ENCODE measurements at regions not wholly inside any gene's neighbourhood (a gene's known extent, or its start where the extent isn't known, plus 50 kb on each side); places are given as distances from the start of the nearest gene placed in this dataset.

GRCh38 chrX:125727117-125727516, 407.4 kb downstream of the TEX13C start:
- Mint-ChIP-seq H3K27me3 (ENCODE audit: low read depth) (no peaks in the 10 kb centered on the region), H3K27ac (ENCODE audit: unreplicated experiment) (no peak overlapping the region), H3K4me3 (ENCODE audit: unreplicated experiment) (no peak overlapping the region), H3K9me3 (ENCODE audit: low read depth) (peaks cover 27% of the 10 kb centered on the region), H3K36me3 (ENCODE audit: low read depth) (no peaks in the 10 kb centered on the region), H3K4me1 (ENCODE audit: low read depth) (no peaks in the 10 kb centered on the region)
- DNase-seq (ENCODE audit: low spot score): no peak
- no peak for TF ChIP-seq CTCF (IDR thresholded peaks at IDR 0.05)

GRCh38 chrX:125736008-125736729, 416.5 kb downstream of the TEX13C start:
- Mint-ChIP-seq H3K4me3 (ENCODE audit: unreplicated experiment) (no peak overlapping the region), H3K4me1 (ENCODE audit: low read depth) (no peaks in the 10 kb centered on the region), H3K27ac (ENCODE audit: unreplicated experiment) (no peak overlapping the region), H3K9me3 (ENCODE audit: low read depth) (peaks cover 23% of the 10 kb centered on the region), H3K36me3 (ENCODE audit: low read depth) (no peaks in the 10 kb centered on the region), H3K27me3 (ENCODE audit: low read depth) (no peaks in the 10 kb centered on the region)
- TF ChIP-seq CTCF (IDR thresholded peaks at IDR 0.05): no peak
- no peak for DNase-seq (ENCODE audit: low spot score)

- H3K27ac Mint-ChIP-seq (ENCODE audit: unreplicated experiment): no peak overlapping the region
- H3K27me3 Mint-ChIP-seq (ENCODE audit: low read depth): no peaks in the 10 kb centered on the region
- no peak for DNase-seq (ENCODE audit: low spot score)
- H3K4me1 Mint-ChIP-seq (ENCODE audit: low read depth): no peaks in the 10 kb centered on the region
- peaks cover 2% of the 10 kb centered on the region for H3K9me3 Mint-ChIP-seq (ENCODE audit: low read depth)
- no peaks in the 10 kb centered on the region for H3K36me3 Mint-ChIP-seq (ENCODE audit: low read depth)
- TF ChIP-seq CTCF (IDR thresholded peaks at IDR 0.05): no peak
- no peak overlapping the region for H3K4me3 Mint-ChIP-seq (ENCODE audit: unreplicated experiment)
These were observed 423.1 kb downstream of the TEX13C start for GRCh38 chrX:125742811-125743210.

- Mint-ChIP-seq H3K36me3 (ENCODE audit: low read depth) (no peaks in the 10 kb centered on the region), H3K27me3 (ENCODE audit: low read depth) (no peaks in the 10 kb centered on the region), H3K4me1 (ENCODE audit: low read depth) (no peaks in the 10 kb centered on the region), H3K27ac (ENCODE audit: unreplicated experiment) (no peak overlapping the region), H3K9me3 (ENCODE audit: low read depth) (peaks cover 2% of the 10 kb centered on the region), H3K4me3 (ENCODE audit: unreplicated experiment) (no peak overlapping the region)
- no peak for TF ChIP-seq CTCF (IDR thresholded peaks at IDR 0.05)
- no peak for DNase-seq (ENCODE audit: low spot score)
These were observed 421.2 kb downstream of the DCAF12L2 start for GRCh38 chrX:125744914-125745313.

GRCh38 chrX:125757794-125758564, 408.1 kb downstream of the DCAF12L2 start:
- no peaks in the 10 kb centered on the region for H3K27me3 Mint-ChIP-seq (ENCODE audit: low read depth)
- H3K27ac Mint-ChIP-seq (ENCODE audit: unreplicated experiment): no peak overlapping the region

More at GRCh38 chrX:125757794-125758564, 408.1 kb downstream of the DCAF12L2 start:
- Mint-ChIP-seq H3K36me3 (ENCODE audit: low read depth) (peaks cover 1% of the 10 kb centered on the region), H3K4me3 (ENCODE audit: unreplicated experiment) (no peak overlapping the region), H3K4me1 (ENCODE audit: low read depth) (no peaks in the 10 kb centered on the region), H3K9me3 (ENCODE audit: low read depth) (peaks cover 45% of the 10 kb centered on the region)
- no peak for DNase-seq (ENCODE audit: low spot score)
- no peak for TF ChIP-seq CTCF (IDR thresholded peaks at IDR 0.05)

All from chondrocyte (in vitro differentiated cells).